Activated CD4-positive, alpha-beta T cell treated with anti-CD3 and anti-CD28 coated beads for 36 hours (primary cell): ENCODE measurements at regions not wholly inside any gene's neighbourhood (a gene's known extent, or its start where the extent isn't known, plus 50 kb on each side); places are given as distances from the start of the nearest gene placed in this dataset.
"Not testable (repeated sequence)": the region's sequence is repeated elsewhere in the genome, so short reads cannot be mapped to it uniquely, and the experiment has no call there.

ENCODE experiments used
- ATAC-seq: fragments of 200-7000 bp; cut with Tn5 transposase; one replicate; pipeline ENCODE4 v1.10.0; 2021; ENCODE audit warnings: mild to moderate bottlenecking, moderate library complexity
- CTCF ChIA-PET: fragments of 350-600 bp; sonication (Branson Sonifier 250); formaldehyde crosslinking; loops from one replicate; lab custom pipeline; 2021; ENCODE audit warnings: antibody characterized with exemption; lab: Charles Lee
- POLR2A ChIA-PET: fragments of 350-600 bp; sonication (Branson Sonifier 250); formaldehyde crosslinking; loops from one replicate; lab custom pipeline; 2021; ENCODE audit warnings: antibody characterized with exemption, inconsistent platforms; lab: Charles Lee
- DNase-seq: peaks from one replicate; pipeline ENCODE4 v3.0.0-alpha.2; 2020
- H3K27ac Mint-ChIP-seq: one replicate; pipeline ENCODE4 v1.8.0; 2021; ENCODE audit warnings: mixed read lengths
- H3K27me3 Mint-ChIP-seq: one replicate; pipeline ENCODE4 v1.8.0; 2021; ENCODE audit warnings: mixed read lengths
- H3K36me3 Mint-ChIP-seq: one replicate; pipeline ENCODE4 v1.8.0; 2021; ENCODE audit warnings: low read depth, mixed read lengths
- H3K4me1 Mint-ChIP-seq: one replicate; pipeline ENCODE4 v1.8.0; 2021; ENCODE audit warnings: mixed read lengths
- H3K4me3 Mint-ChIP-seq: one replicate; pipeline ENCODE4 v1.8.0; 2021; ENCODE audit warnings: mild to moderate bottlenecking, moderate library complexity, mixed read lengths
- H3K9me3 Mint-ChIP-seq: one replicate; pipeline ENCODE4 v1.8.0; 2021; ENCODE audit warnings: low read depth, mixed read lengths
- intact Hi-C, 2 experiments: fragments of 100-400 bp; cut with DNase I in 1 of 2; cut with micrococcal nuclease in 1 of 2; formaldehyde crosslinking; loops; one replicate each; pipeline versions ENCODE4 v1.14.2 to v1.15.1; 2022 to 2024; cut with DNase I, micrococcal nuclease

- ATAC-seq = no peak
- Mint-ChIP-seq H3K27ac (no peak overlapping the region), H3K4me1 (peaks cover 8% of the 10 kb centered on the region), H3K36me3 (no peaks in the 10 kb centered on the region), H3K27me3 (peaks cover 10% of the 10 kb centered on the region), H3K4me3 (no peak overlapping the region), H3K9me3 (no peaks in the 10 kb centered on the region)
- ChIA-PET POLR2A (no interaction called here), CTCF (interaction anchor here (1.0 to 2.2 kb wide), 2 partner anchors 23 to 26 kb away, joined by 3 to 9 read pairs; no protein-coding TSS in a partner anchor)
- intact Hi-C loops = no loop called here
- DNase-seq = no peak
Observed at GRCh38 chr9:33695299-33695698, 100.1 kb upstream of the PRSS3 start.

- intact Hi-C loops = no loop called here
- POLR2A ChIA-PET = no interaction called here
- Mint-ChIP-seq H3K27ac (no peak overlapping the region), H3K36me3 (no peaks in the 10 kb centered on the region), H3K4me1 (peaks cover 8% of the 10 kb centered on the region), H3K27me3 (peaks cover 9% of the 10 kb centered on the region), H3K9me3 (no peaks in the 10 kb centered on the region), H3K4me3 (no peak overlapping the region)
- CTCF ChIA-PET = interaction anchor here (2.2 kb wide), 1 partner anchor 26 kb away, joined by 9 read pairs; no protein-coding TSS in a partner anchor
- DNase-seq (no peak), ATAC-seq (no peak)
Observed at GRCh38 chr9:33695856-33696255, 99.5 kb upstream of the PRSS3 start.

GRCh38 chr9:33697171-33697570, 98.2 kb upstream of the PRSS3 start:
- H3K36me3 Mint-ChIP-seq = no peaks in the 10 kb centered on the region
- H3K4me1 Mint-ChIP-seq = peaks cover 8% of the 10 kb centered on the region
- H3K4me3 Mint-ChIP-seq = no peak overlapping the region
- DNase-seq (no peak), ATAC-seq (no peak)
- no peaks in the 10 kb centered on the region for H3K9me3 Mint-ChIP-seq
- H3K27ac Mint-ChIP-seq = no peak overlapping the region
- intact Hi-C loops = no loop called here
- ChIA-PET CTCF (interaction anchor here (0.6 kb wide), 1 partner anchor 197 kb away, joined by 3 read pairs; no protein-coding TSS in a partner anchor), POLR2A (interaction anchor here (0.8 kb wide), 1 partner anchor 1268 kb away, joined by 6 read pairs; no protein-coding TSS in a partner anchor)
- H3K27me3 Mint-ChIP-seq = peaks cover 9% of the 10 kb centered on the region

- no peak overlapping the region for H3K4me3 Mint-ChIP-seq
- H3K27me3 Mint-ChIP-seq = peaks cover 9% of the 10 kb centered on the region
- no peak overlapping the region for H3K27ac Mint-ChIP-seq
- no peak for ATAC-seq
- ChIA-PET POLR2A (no interaction called here), CTCF (interaction anchor here (0.7 kb wide), 1 partner anchor 21 kb away, joined by 3 read pairs; no protein-coding TSS in a partner anchor)
- no peaks in the 10 kb centered on the region for H3K36me3 Mint-ChIP-seq
- H3K4me1 Mint-ChIP-seq = peaks cover 8% of the 10 kb centered on the region
- DNase-seq = no peak
- intact Hi-C loops = no loop called here
- no peaks in the 10 kb centered on the region for H3K9me3 Mint-ChIP-seq
Observed at GRCh38 chr9:33698267-33698666, 97.1 kb upstream of the PRSS3 start.

- intact Hi-C loops, H3K4me3 Mint-ChIP-seq, H3K4me1 Mint-ChIP-seq, ATAC-seq, H3K9me3 Mint-ChIP-seq, H3K27me3 Mint-ChIP-seq, DNase-seq, POLR2A ChIA-PET, H3K27ac Mint-ChIP-seq, H3K36me3 Mint-ChIP-seq: not testable (repeated sequence)
- CTCF ChIA-PET = interaction anchor here (0.7 kb wide), 1 partner anchor 1115 kb away, joined by 3 read pairs; no protein-coding TSS in a partner anchor
Observed at GRCh38 chr9:33700940-33701339, 94.4 kb upstream of the PRSS3 start.

- ChIA-PET POLR2A (no interaction called here), CTCF (interaction anchor here (1.5 kb wide), 1 partner anchor 79 kb away, joined by 5 read pairs; no protein-coding TSS in a partner anchor)
- Mint-ChIP-seq H3K27ac (no peak overlapping the region), H3K4me3 (no peak overlapping the region), H3K9me3 (no peaks in the 10 kb centered on the region), H3K36me3 (no peaks in the 10 kb centered on the region), H3K27me3 (peaks cover 6% of the 10 kb centered on the region), H3K4me1 (no peaks in the 10 kb centered on the region)
- ATAC-seq (no peak), DNase-seq (no peak)
- intact Hi-C loops = no loop called here
Observed at GRCh38 chr9:33703430-33704102, 91.8 kb upstream of the PRSS3 start.

- CTCF ChIA-PET = interaction anchor here (0.6 to 0.8 kb wide), 4 partner anchors 12 to 340 kb away, joined by 3 read pairs; no protein-coding TSS in a partner anchor
- ATAC-seq, H3K9me3 Mint-ChIP-seq, intact Hi-C loops, H3K4me3 Mint-ChIP-seq, H3K27me3 Mint-ChIP-seq, H3K27ac Mint-ChIP-seq, DNase-seq, H3K36me3 Mint-ChIP-seq, H3K4me1 Mint-ChIP-seq, POLR2A ChIA-PET: not testable (repeated sequence)
Observed at GRCh38 chr9:33705440-33705839, 89.9 kb upstream of the PRSS3 start.

- Mint-ChIP-seq H3K36me3 (no peaks in the 10 kb centered on the region), H3K27ac (no peak overlapping the region), H3K4me3 (no peak overlapping the region), H3K4me1 (no peaks in the 10 kb centered on the region), H3K9me3 (no peaks in the 10 kb centered on the region), H3K27me3 (peaks cover 15% of the 10 kb centered on the region)
- intact Hi-C loops = no loop called here
- ATAC-seq (no peak), DNase-seq (no peak)
- ChIA-PET POLR2A (no interaction called here), CTCF (interaction anchor here (0.7 to 5.2 kb wide), 4 partner anchors 9 to 411 kb away, joined by 3 to 25 read pairs (median 6); no protein-coding TSS in a partner anchor)
Observed at GRCh38 chr9:33708441-33708840, 86.9 kb upstream of the PRSS3 start.

GRCh38 chr9:33709269-33709668, 86.1 kb upstream of the PRSS3 start:
- H3K4me3 Mint-ChIP-seq = no peak overlapping the region
- no peaks in the 10 kb centered on the region for H3K36me3 Mint-ChIP-seq
- DNase-seq = no peak
- POLR2A ChIA-PET = interaction anchor here (0.7 kb wide), 1 partner anchor 442 kb away, joined by 4 read pairs; no protein-coding TSS in a partner anchor
- no peaks in the 10 kb centered on the region for H3K9me3 Mint-ChIP-seq
- CTCF ChIA-PET = interaction anchor here (0.7 to 5.2 kb wide), 4 partner anchors 8 to 85 kb away, joined by 3 to 25 read pairs (median 6); no protein-coding TSS in a partner anchor
- no peak overlapping the region for H3K27ac Mint-ChIP-seq
- intact Hi-C loops = no loop called here
- no peak for ATAC-seq
- no peaks in the 10 kb centered on the region for H3K4me1 Mint-ChIP-seq
- peaks cover 15% of the 10 kb centered on the region for H3K27me3 Mint-ChIP-seq

GRCh38 chr9:33711418-33711817, 83.9 kb upstream of the PRSS3 start:
- DNase-seq = not testable (repeated sequence)

GRCh38 chr9:33714989-33715388, 80.4 kb upstream of the PRSS3 start:
- ChIA-PET CTCF (interaction anchor here (1.4 kb wide), 1 partner anchor 91 kb away, joined by 4 read pairs; no protein-coding TSS in a partner anchor), POLR2A (no interaction called here)
- peaks cover 8% of the 10 kb centered on the region for H3K27me3 Mint-ChIP-seq
- ATAC-seq (no peak), DNase-seq (no peak)
- no peak overlapping the region for H3K27ac Mint-ChIP-seq
- H3K9me3 Mint-ChIP-seq = no peaks in the 10 kb centered on the region
- peaks cover 4% of the 10 kb centered on the region for H3K4me1 Mint-ChIP-seq
- H3K36me3 Mint-ChIP-seq = no peaks in the 10 kb centered on the region
- no peak overlapping the region for H3K4me3 Mint-ChIP-seq
- intact Hi-C loops = no loop called here

More at GRCh38 chr9:33711418-33711817, 83.9 kb upstream of the PRSS3 start:
- ATAC-seq, H3K27ac Mint-ChIP-seq, H3K4me1 Mint-ChIP-seq, POLR2A ChIA-PET, intact Hi-C loops, H3K4me3 Mint-ChIP-seq, H3K36me3 Mint-ChIP-seq, H3K9me3 Mint-ChIP-seq: not testable (repeated sequence)
- CTCF ChIA-PET = interaction anchor here (0.7 kb wide), 1 partner anchor 88 kb away, joined by 3 read pairs; no protein-coding TSS in a partner anchor
- H3K27me3 Mint-ChIP-seq = peaks cover 12% of the 10 kb centered on the region
